Upper lobe of right lung (tissue), 1 donor: ENCODE measurements at regions not wholly inside any gene's neighbourhood (a gene's known extent, or its start where the extent isn't known, plus 50 kb on each side); places are given as distances from the start of the nearest gene placed in this dataset.

Experiments used
- ATAC-seq: fragments of 200-7000 bp; cut with Tn5 transposase; one replicate; pipeline ENCODE4 v1.9.1; 2020; ENCODE audit warnings: mild to moderate bottlenecking, moderate library complexity
- DNase-seq: peaks from one replicate; pipeline ENCODE4 v3.0.0-alpha.2; 2020
- H3K27ac ChIP-seq: fragments of 200-600 bp; one replicate; pipeline ENCODE4 v1.8.0; 2022
- H3K27me3 ChIP-seq: fragments of 200-600 bp; one replicate; pipeline ENCODE4 v1.8.0; 2022; ENCODE audit warnings: mild to moderate bottlenecking
- H3K36me3 ChIP-seq: fragments of 200-600 bp; one replicate; pipeline ENCODE4 v1.8.0; 2022
- H3K4me1 ChIP-seq: fragments of 200-600 bp; one replicate; pipeline ENCODE4 v1.8.0; 2022
- H3K4me3 ChIP-seq: fragments of 200-600 bp; one replicate; pipeline ENCODE4 v1.8.0; 2022; ENCODE audit warnings: mild to moderate bottlenecking
- H3K9me3 ChIP-seq: fragments of 200-600 bp; one replicate; pipeline ENCODE4 v1.8.0; 2022
- CTCF ChIP-seq: fragments of 200-600 bp; IDR thresholded peaks from one replicate; pipeline ENCODE4 v1.8.0; 2022; ENCODE audit warnings: antibody characterized with exemption
- intact Hi-C: fragments of 100-400 bp; cut with DNase I; formaldehyde crosslinking; loops from one replicate; pipeline ENCODE4 v1.11.0; 2022
- donor health status: DM: no; HTN: yes; CAD: no; lungs with severe emphysema.

- ATAC-seq (no peak), DNase-seq (no peak)
- Histone ChIP-seq H3K27me3 (no peaks in the 10 kb centered on the region), H3K36me3 (no peaks in the 10 kb centered on the region), H3K9me3 (no peaks in the 10 kb centered on the region), H3K27ac (no peak overlapping the region), H3K4me3 (no peak overlapping the region), H3K4me1 (no peaks in the 10 kb centered on the region)
- intact Hi-C loops, result no loop called here
- TF ChIP-seq CTCF, result no peak
These were observed 247.0 kb upstream of the NDST4 start for GRCh38 chr4:115360431-115360830.

GRCh38 chr4:115357776-115358175, 244.4 kb upstream of the NDST4 start:
- DNase-seq, result no peak
- no peak overlapping the region for H3K27ac ChIP-seq
- H3K9me3 ChIP-seq, result no peaks in the 10 kb centered on the region
- no peak for ATAC-seq
- no peaks in the 10 kb centered on the region for H3K36me3 ChIP-seq
- no peaks in the 10 kb centered on the region for H3K27me3 ChIP-seq
- H3K4me1 ChIP-seq, result no peaks in the 10 kb centered on the region
- TF ChIP-seq CTCF, result no peak
- intact Hi-C loops, result no loop called here
- H3K4me3 ChIP-seq, result no peak overlapping the region

GRCh38 chr4:115356176-115356575, 242.8 kb upstream of the NDST4 start:
- TF ChIP-seq CTCF, result no peak
- ATAC-seq, result no peak
- no peak for DNase-seq
- Histone ChIP-seq H3K4me1 (no peaks in the 10 kb centered on the region), H3K4me3 (no peak overlapping the region), H3K27ac (no peak overlapping the region), H3K36me3 (no peaks in the 10 kb centered on the region), H3K27me3 (no peaks in the 10 kb centered on the region), H3K9me3 (no peaks in the 10 kb centered on the region)
- intact Hi-C loops, result no loop called here

GRCh38 chr4:115355329-115355728, 241.9 kb upstream of the NDST4 start:
- no peak overlapping the region for H3K4me3 ChIP-seq
- no peaks in the 10 kb centered on the region for H3K4me1 ChIP-seq
- no peak for ATAC-seq
- no peaks in the 10 kb centered on the region for H3K36me3 ChIP-seq
- DNase-seq, result no peak
- TF ChIP-seq CTCF, result no peak
- H3K9me3 ChIP-seq, result no peaks in the 10 kb centered on the region
- intact Hi-C loops, result no loop called here
- H3K27me3 ChIP-seq, result no peaks in the 10 kb centered on the region
- H3K27ac ChIP-seq, result no peak overlapping the region

GRCh38 chr4:115353370-115353769, 239.9 kb upstream of the NDST4 start:
- H3K27me3 ChIP-seq, result no peaks in the 10 kb centered on the region
- no peaks in the 10 kb centered on the region for H3K4me1 ChIP-seq
- H3K4me3 ChIP-seq, result no peak overlapping the region
- no peaks in the 10 kb centered on the region for H3K36me3 ChIP-seq
- intact Hi-C loops, result no loop called here
- TF ChIP-seq CTCF, result no peak
- H3K27ac ChIP-seq, result no peak overlapping the region
- no peak for ATAC-seq
- DNase-seq, result no peak
- H3K9me3 ChIP-seq, result no peaks in the 10 kb centered on the region

GRCh38 chr4:115343171-115343570, 229.8 kb upstream of the NDST4 start:
- Histone ChIP-seq H3K9me3 (no peaks in the 10 kb centered on the region), H3K27ac (no peak overlapping the region), H3K4me1 (no peaks in the 10 kb centered on the region), H3K27me3 (no peaks in the 10 kb centered on the region), H3K4me3 (no peak overlapping the region), H3K36me3 (no peaks in the 10 kb centered on the region)
- intact Hi-C loops, result no loop called here
- ATAC-seq, result no peak
- no peak for DNase-seq
- TF ChIP-seq CTCF, result no peak
